GM12878 (cell line): ENCODE measurements at regions not wholly inside any gene's neighbourhood (a gene's known extent, or its start where the extent isn't known, plus 50 kb on each side); places are given as distances from the start of the nearest gene placed in this dataset.
"Not testable (repeated sequence)": the region's sequence is repeated elsewhere in the genome, so short reads cannot be mapped to it uniquely, and the experiment has no call there.

Source experiments
- ATAC-seq: fragments of 200-7000 bp; cut with Tn5 transposase; 3 replicates; pipeline ENCODE4 v1.9.1; 2020; ENCODE audit warnings: mild to moderate bottlenecking, moderate library complexity
- BruUV-seq: library from RNA; stranded (reverse); fragments of 400-500 nt; replicated peaks from 2 replicates; lab custom pipeline; 2021; lab: Mats Ljungman, UMichigan
- CTCF ChIA-PET: fragments of 300-600 bp; sonication (Branson Sonifier 250); formaldehyde crosslinking; extraction: SDS; loops from one replicate; lab custom pipeline; 2021; ENCODE audit warnings: inconsistent platforms; lab: Yijun Ruan, JAX
- POLR2A ChIA-PET: fragments of 350-600 bp; formaldehyde crosslinking; extraction: SDS; loops from one replicate; lab custom pipeline; 2021; ENCODE audit warnings: inconsistent platforms; lab: Charles Lee
- RAD21 ChIA-PET: fragments of 300-600 bp; sonication (Branson Sonifier 250); formaldehyde crosslinking; loops from one replicate; lab custom pipeline; 2023; ENCODE audit warnings: antibody characterized with exemption; ENCODE audit not compliant: unreplicated experiment; lab: Charles Lee
- SMC1A ChIA-PET: fragments of 300-600 bp; sonication (Branson Sonifier 250); formaldehyde crosslinking; loops from one replicate; lab custom pipeline; 2023; ENCODE audit not compliant: unreplicated experiment, uncharacterized antibody; lab: Charles Lee
- DNase-seq: peaks from one replicate; pipeline ENCODE4 v3.0.0-alpha.2; 2011; ENCODE audit warnings: low read depth, low spot score
- FAIRE-seq: peaks from 3 replicates; lab custom pipeline; 2011; peaks lifted over from hg19 to GRCh38; lab: Jason Lieb, UNC
- H2AFZ ChIP-seq: 2 replicates; pipeline ENCODE4 v1.6.0; 2011; ENCODE audit warnings: low read depth, low read length, control low read depth; ENCODE audit not compliant: control insufficient read depth
- H3K27ac ChIP-seq: 2 replicates; pipeline ENCODE4 v1.5.1; 2011; ENCODE audit warnings: control low read depth; ENCODE audit not compliant: control insufficient read depth, insufficient read depth
- H3K27me3 ChIP-seq, 2 experiments: replicated peaks in 1 of 2; 2 replicates each; pipeline versions ENCODE4 v1.6.0 to v1.6.1; 2011; ENCODE audit warnings: low read length in 1 of 2; ENCODE audit not compliant: control insufficient read depth in 2 of 2, insufficient read depth in 2 of 2
- H3K36me3 ChIP-seq, 2 experiments: 2 replicates each; pipeline ENCODE4 v1.5.1; 2011; ENCODE audit warnings: low read length in 1 of 2; ENCODE audit not compliant: control insufficient read depth in 2 of 2, insufficient read depth in 2 of 2
- H3K4me1 ChIP-seq: 2 replicates; pipeline ENCODE4 v1.6.1; 2011; ENCODE audit warnings: mild to moderate bottlenecking, low read length, moderate library complexity, mixed read lengths; ENCODE audit not compliant: control insufficient read depth, insufficient read depth
- H3K4me2 ChIP-seq: 2 replicates; pipeline ENCODE4 v1.6.0; 2011; ENCODE audit warnings: control low read depth; ENCODE audit not compliant: control insufficient read depth, insufficient read depth
- H3K4me3 ChIP-seq: fragments of 200-600 bp; sonication (generic); 2 replicates; pipeline ENCODE4 v1.5.1; 2016
- H3K79me2 ChIP-seq: 2 replicates; pipeline ENCODE4 v1.6.0; 2011; ENCODE audit warnings: low read length; ENCODE audit not compliant: control insufficient read depth, insufficient read depth
- H3K9ac ChIP-seq: 2 replicates; pipeline ENCODE4 v1.8.0; 2011; ENCODE audit warnings: low read length, control low read depth, mixed read lengths; ENCODE audit not compliant: control insufficient read depth, insufficient read depth
- H3K9me3 ChIP-seq: replicated peaks from 3 replicates; pipeline ENCODE4 v1.5.1; 2011; ENCODE audit warnings: mild to moderate bottlenecking, low read length; ENCODE audit not compliant: control insufficient read depth, insufficient read depth
- H4K20me1 ChIP-seq: 2 replicates; pipeline ENCODE4 v1.6.0; 2011; ENCODE audit not compliant: control insufficient read depth, insufficient read depth
- ETV6 ChIP-seq, 2 experiments: fragments of 450-650 bp in 1 of 2; IDR thresholded peaks in 1 of 2; conservative IDR thresholded peaks in 1 of 2; 2 replicates each; pipeline ENCODE4 v1.6.1; 2014; ENCODE audit warnings: antibody characterized with exemption in 1 of 2, borderline replicate concordance in 1 of 2, low read depth in 1 of 2, mild to moderate bottlenecking in 1 of 2, moderate library complexity in 1 of 2
- NFYB ChIP-seq: IDR thresholded peaks from 2 replicates; pipeline ENCODE4 v1.6.1; 2011; ENCODE audit warnings: low read depth, mild to moderate bottlenecking, low read length, improper control_type of control experiment, moderate library complexity; ENCODE audit not compliant: insufficient read depth
- WGBS: methylation state at CpG from one replicate; pipeline ENCODE4 v1.1.6; 2016; ENCODE audit warnings: low lambda C conversion rate; ENCODE audit not compliant: insufficient replicate concordance, insufficient coverage; ENCODE audit errors: missing lambda C conversion rate; 5-methylcytosine and 5-hydroxymethylcytosine counted together
- in situ Hi-C: fragments of 300-500 bp; cut with MboI; formaldehyde crosslinking; loops from 9 replicates; pipeline ENCODE4 v1.14.3; 2018; ENCODE audit warnings: mixed read lengths
- intact Hi-C: fragments of 100-400 bp; cut with micrococcal nuclease; formaldehyde crosslinking; loops from one replicate; pipeline ENCODE4 v1.14.2; 2022; ENCODE audit not compliant: unreplicated experiment
- TF ChIP-seq, protein P1 (sequence below): fragments of 450-650 bp; IDR thresholded peaks from 2 replicates; pipeline ENCODE4 v1.6.1; 2016; ENCODE audit warnings: mild to moderate bottlenecking

GRCh38 chr22:40094485-40094884, 83.2 kb upstream of the TNRC6B start:
- peak; percentile 15 for DNase-seq
- FAIRE-seq: peak; percentile 49
- peaks cover 2% of the 10 kb centered on the region; the same call in 1 of the 2 replicates for H3K79me2 ChIP-seq
- CTCF ChIA-PET: interaction anchor here (0.6 to 1.3 kb wide), 3 partner anchors 10 to 254 kb away, joined by 3 to 4 read pairs (median 3); no protein-coding TSS in a partner anchor
- POLR2A ChIA-PET: interaction anchor here (0.6 kb wide), 1 partner anchor 87 kb away, joined by 3 read pairs; no protein-coding TSS in a partner anchor
- peak; percentile 67 for ATAC-seq
- no peak overlapping the region for H3K9ac ChIP-seq
- TF ChIP-seq ETV6 (conservative IDR thresholded peaks at IDR 0.05 in 1 of 2, IDR thresholded peaks at IDR 0.05 in 1 of 2; ENCODE audit: borderline replicate concordance in 1 of 2, low read depth in 1 of 2) (no peak), NFYB (peak; percentile 56)
- TF ChIP-seq, protein P1, sequence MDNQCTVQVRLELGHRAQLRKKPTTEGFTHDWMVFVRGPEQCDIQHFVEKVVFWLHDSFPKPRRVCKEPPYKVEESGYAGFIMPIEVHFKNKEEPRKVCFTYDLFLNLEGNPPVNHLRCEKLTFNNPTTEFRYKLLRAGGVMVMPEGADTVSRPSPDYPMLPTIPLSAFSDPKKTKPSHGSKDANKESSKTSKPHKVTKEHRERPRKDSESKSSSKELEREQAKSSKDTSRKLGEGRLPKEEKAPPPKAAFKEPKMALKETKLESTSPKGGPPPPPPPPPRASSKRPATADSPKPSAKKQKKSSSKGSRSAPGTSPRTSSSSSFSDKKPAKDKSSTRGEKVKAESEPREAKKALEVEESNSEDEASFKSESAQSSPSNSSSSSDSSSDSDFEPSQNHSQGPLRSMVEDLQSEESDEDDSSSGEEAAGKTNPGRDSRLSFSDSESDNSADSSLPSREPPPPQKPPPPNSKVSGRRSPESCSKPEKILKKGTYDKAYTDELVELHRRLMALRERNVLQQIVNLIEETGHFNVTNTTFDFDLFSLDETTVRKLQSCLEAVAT: no peak
- H3K9me3 ChIP-seq: no peaks in the 10 kb centered on the region
- RAD21 ChIA-PET: interaction anchor here (0.8 to 0.9 kb wide), 2 partner anchors 43 to 50 kb away, joined by 3 read pairs; no protein-coding TSS in a partner anchor
- intact Hi-C loops: no loop called here
- SMC1A ChIA-PET: interaction anchor here (1.0 to 2.8 kb wide), 3 partner anchors 13 to 85 kb away, joined by 3 to 15 read pairs (median 7); partner anchors contain the start of gene TNRC6B
- H4K20me1 ChIP-seq: no peaks in the 10 kb centered on the region
- peak overlapping the region; percentile 61; the same call in 1 of the 2 replicates for H2AFZ ChIP-seq
- H3K4me3 ChIP-seq: peak overlapping the region; percentile 49; the same call in 1 of the 2 replicates
- in situ Hi-C loops: no loop called here
- no peaks in the 10 kb centered on the region for H3K27me3 ChIP-seq
- peak overlapping the region; percentile 30; the same call in 1 of the 2 replicates for H3K27ac ChIP-seq
- H3K4me2 ChIP-seq: peak overlapping the region; percentile 91
- H3K36me3 ChIP-seq: no peaks in the 10 kb centered on the region
- 0% methylated on average over 1 of the region's 1 CpG for WGBS
- no peaks in the 10 kb centered on the region; the same call in 1 of the 2 replicates for H3K4me1 ChIP-seq
- no TSS peak for BruUV-seq

GRCh38 chr22:40099887-40100286, 77.8 kb upstream of the TNRC6B start:
- H4K20me1 ChIP-seq, SMC1A ChIA-PET, DNase-seq, RAD21 ChIA-PET, ATAC-seq, H2AFZ ChIP-seq, H3K4me3 ChIP-seq, H3K27ac ChIP-seq, in situ Hi-C loops, BruUV-seq, H3K9me3 ChIP-seq, H3K27me3 ChIP-seq, POLR2A ChIA-PET, FAIRE-seq, H3K4me1 ChIP-seq, H3K36me3 ChIP-seq, H3K79me2 ChIP-seq, H3K4me2 ChIP-seq, H3K9ac ChIP-seq: not testable (repeated sequence)
- CTCF ChIA-PET: interaction anchor here (1.2 kb wide), 1 partner anchor 11 kb away, joined by 5 read pairs; no protein-coding TSS in a partner anchor
- intact Hi-C loops: loop anchor here (2.0 kb wide), 1 partner anchor 49 kb away; no protein-coding TSS in a partner anchor
- WGBS: 96% methylated on average over 7 of the region's 7 CpGs
